ENCODE measurements at regions not wholly inside any gene's neighbourhood (a gene's known extent, or its start where the extent isn't known, plus 50 kb on each side); places are given as distances from the start of the nearest gene placed in this dataset.

DNA sequence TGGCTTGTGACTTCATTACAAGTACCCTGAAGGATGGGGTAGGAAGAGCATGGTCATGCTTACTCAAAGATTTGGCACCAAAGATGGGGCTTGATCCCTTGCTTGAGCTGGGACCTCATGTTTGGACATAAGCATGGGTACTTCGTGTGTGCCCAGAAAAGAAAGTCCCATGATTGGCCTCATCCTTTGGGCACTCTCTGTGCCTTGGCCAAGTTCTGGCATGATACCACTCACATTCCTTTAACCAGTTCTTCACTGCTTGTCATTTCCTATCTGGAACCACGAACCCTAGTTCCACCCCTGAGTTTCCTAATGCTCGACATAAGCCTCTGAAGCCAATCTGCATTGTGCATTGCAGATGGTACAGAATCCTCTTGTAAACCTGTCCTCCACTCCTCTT lies 107.0 kb downstream of the NAV1 start:
- Mint-ChIP-seq H3K36me3 (ENCODE audit: low read depth) (no peaks in the 10 kb centered on the region; the same call in 1 of the 3 replicates), H3K4me3 (no peak overlapping the region), H3K9me3 (no peaks in the 10 kb centered on the region), H3K4me1 (peaks cover 21% of the 10 kb centered on the region), H3K27me3 (ENCODE audit: insufficient read depth, low read depth, poor library complexity) (peaks cover 21% of the 10 kb centered on the region), H3K27ac (no peak overlapping the region)
- TF ChIP-seq NANOG (IDR thresholded peaks at IDR 0.05; ENCODE audit: borderline replicate concordance) (no peak), EZH2phosphoT487 (IDR thresholded peaks at IDR 0.05; ENCODE audit: unreplicated experiment) (no peak), CREB1 (CRISPR knock-in tag; IDR thresholded peaks at IDR 0.05; ENCODE audit: low read depth) (no peak), POLR2AphosphoS5 (IDR thresholded peaks at IDR 0.05; ENCODE audit: low read depth) (no peak)
- TF ChIP-seq, protein P1, sequence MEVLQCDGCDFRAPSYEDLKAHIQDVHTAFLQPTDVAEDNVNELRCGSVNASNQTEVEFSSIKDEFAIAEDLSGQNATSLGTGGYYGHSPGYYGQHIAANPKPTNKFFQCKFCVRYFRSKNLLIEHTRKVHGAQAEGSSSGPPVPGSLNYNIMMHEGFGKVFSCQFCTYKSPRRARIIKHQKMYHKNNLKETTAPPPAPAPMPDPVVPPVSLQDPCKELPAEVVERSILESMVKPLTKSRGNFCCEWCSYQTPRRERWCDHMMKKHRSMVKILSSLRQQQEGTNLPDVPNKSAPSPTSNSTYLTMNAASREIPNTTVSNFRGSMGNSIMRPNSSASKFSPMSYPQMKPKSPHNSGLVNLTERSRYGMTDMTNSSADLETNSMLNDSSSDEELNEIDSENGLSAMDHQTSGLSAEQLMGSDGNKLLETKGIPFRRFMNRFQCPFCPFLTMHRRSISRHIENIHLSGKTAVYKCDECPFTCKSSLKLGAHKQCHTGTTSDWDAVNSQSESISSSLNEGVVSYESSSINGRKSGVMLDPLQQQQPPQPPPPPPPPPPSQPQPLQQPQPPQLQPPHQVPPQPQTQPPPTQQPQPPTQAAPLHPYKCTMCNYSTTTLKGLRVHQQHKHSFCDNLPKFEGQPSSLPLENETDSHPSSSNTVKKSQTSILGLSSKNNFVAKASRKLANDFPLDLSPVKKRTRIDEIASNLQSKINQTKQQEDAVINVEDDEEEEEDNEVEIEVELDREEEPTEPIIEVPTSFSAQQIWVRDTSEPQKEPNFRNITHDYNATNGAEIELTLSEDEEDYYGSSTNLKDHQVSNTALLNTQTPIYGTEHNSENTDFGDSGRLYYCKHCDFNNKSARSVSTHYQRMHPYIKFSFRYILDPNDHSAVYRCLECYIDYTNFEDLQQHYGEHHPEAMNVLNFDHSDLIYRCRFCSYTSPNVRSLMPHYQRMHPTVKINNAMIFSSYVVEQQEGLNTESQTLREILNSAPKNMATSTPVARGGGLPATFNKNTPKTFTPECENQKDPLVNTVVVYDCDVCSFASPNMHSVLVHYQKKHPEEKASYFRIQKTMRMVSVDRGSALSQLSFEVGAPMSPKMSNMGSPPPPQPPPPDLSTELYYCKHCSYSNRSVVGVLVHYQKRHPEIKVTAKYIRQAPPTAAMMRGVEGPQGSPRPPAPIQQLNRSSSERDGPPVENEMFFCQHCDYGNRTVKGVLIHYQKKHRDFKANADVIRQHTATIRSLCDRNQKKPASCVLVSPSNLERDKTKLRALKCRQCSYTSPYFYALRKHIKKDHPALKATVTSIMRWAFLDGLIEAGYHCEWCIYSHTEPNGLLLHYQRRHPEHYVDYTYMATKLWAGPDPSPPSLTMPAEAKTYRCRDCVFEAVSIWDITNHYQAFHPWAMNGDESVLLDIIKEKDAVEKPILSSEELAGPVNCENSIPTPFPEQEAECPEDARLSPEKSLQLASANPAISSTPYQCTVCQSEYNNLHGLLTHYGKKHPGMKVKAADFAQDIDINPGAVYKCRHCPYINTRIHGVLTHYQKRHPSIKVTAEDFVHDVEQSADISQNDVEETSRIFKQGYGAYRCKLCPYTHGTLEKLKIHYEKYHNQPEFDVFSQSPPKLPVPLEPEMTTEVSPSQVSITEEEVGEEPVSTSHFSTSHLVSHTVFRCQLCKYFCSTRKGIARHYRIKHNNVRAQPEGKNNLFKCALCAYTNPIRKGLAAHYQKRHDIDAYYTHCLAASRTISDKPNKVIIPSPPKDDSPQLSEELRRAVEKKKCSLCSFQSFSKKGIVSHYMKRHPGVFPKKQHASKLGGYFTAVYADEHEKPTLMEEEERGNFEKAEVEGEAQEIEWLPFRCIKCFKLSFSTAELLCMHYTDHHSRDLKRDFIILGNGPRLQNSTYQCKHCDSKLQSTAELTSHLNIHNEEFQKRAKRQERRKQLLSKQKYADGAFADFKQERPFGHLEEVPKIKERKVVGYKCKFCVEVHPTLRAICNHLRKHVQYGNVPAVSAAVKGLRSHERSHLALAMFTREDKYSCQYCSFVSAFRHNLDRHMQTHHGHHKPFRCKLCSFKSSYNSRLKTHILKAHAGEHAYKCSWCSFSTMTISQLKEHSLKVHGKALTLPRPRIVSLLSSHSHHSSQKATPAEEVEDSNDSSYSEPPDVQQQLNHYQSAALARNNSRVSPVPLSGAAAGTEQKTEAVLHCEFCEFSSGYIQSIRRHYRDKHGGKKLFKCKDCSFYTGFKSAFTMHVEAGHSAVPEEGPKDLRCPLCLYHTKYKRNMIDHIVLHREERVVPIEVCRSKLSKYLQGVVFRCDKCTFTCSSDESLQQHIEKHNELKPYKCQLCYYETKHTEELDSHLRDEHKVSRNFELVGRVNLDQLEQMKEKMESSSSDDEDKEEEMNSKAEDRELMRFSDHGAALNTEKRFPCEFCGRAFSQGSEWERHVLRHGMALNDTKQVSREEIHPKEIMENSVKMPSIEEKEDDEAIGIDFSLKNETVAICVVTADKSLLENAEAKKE (CRISPR knock-in tag; IDR thresholded peaks at IDR 0.05): no peak
- TF ChIP-seq, protein P2, sequence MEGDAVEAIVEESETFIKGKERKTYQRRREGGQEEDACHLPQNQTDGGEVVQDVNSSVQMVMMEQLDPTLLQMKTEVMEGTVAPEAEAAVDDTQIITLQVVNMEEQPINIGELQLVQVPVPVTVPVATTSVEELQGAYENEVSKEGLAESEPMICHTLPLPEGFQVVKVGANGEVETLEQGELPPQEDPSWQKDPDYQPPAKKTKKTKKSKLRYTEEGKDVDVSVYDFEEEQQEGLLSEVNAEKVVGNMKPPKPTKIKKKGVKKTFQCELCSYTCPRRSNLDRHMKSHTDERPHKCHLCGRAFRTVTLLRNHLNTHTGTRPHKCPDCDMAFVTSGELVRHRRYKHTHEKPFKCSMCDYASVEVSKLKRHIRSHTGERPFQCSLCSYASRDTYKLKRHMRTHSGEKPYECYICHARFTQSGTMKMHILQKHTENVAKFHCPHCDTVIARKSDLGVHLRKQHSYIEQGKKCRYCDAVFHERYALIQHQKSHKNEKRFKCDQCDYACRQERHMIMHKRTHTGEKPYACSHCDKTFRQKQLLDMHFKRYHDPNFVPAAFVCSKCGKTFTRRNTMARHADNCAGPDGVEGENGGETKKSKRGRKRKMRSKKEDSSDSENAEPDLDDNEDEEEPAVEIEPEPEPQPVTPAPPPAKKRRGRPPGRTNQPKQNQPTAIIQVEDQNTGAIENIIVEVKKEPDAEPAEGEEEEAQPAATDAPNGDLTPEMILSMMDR (conservative IDR thresholded peaks at IDR 0.05; ENCODE audit: low read depth in 2 of 2): no peak
- TF ChIP-seq, protein P3, sequence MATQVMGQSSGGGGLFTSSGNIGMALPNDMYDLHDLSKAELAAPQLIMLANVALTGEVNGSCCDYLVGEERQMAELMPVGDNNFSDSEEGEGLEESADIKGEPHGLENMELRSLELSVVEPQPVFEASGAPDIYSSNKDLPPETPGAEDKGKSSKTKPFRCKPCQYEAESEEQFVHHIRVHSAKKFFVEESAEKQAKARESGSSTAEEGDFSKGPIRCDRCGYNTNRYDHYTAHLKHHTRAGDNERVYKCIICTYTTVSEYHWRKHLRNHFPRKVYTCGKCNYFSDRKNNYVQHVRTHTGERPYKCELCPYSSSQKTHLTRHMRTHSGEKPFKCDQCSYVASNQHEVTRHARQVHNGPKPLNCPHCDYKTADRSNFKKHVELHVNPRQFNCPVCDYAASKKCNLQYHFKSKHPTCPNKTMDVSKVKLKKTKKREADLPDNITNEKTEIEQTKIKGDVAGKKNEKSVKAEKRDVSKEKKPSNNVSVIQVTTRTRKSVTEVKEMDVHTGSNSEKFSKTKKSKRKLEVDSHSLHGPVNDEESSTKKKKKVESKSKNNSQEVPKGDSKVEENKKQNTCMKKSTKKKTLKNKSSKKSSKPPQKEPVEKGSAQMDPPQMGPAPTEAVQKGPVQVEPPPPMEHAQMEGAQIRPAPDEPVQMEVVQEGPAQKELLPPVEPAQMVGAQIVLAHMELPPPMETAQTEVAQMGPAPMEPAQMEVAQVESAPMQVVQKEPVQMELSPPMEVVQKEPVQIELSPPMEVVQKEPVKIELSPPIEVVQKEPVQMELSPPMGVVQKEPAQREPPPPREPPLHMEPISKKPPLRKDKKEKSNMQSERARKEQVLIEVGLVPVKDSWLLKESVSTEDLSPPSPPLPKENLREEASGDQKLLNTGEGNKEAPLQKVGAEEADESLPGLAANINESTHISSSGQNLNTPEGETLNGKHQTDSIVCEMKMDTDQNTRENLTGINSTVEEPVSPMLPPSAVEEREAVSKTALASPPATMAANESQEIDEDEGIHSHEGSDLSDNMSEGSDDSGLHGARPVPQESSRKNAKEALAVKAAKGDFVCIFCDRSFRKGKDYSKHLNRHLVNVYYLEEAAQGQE (IDR thresholded peaks at IDR 0.05; ENCODE audit: unreplicated experiment): no peak
- no peak for ATAC-seq
- H3K4me2 ChIP-seq: no peak overlapping the region
- H2AFZ ChIP-seq: no peak overlapping the region
- H4K20me1 ChIP-seq (replicated peaks; ENCODE audit: insufficient read depth): 0 out of 2 replicates have a peak, but pooled peaks cover 4% of the 10 kb centered on the region
- no peak overlapping the region for H3K27ac ChIP-seq (ENCODE audit: low read depth)
- H3K79me2 ChIP-seq (replicated peaks; ENCODE audit: insufficient read depth): peaks cover 4% of the 10 kb centered on the region; the same call in 1 of the 2 replicates
- H3K27me3 ChIP-seq (ENCODE audit: insufficient read depth): peaks cover 38% of the 10 kb centered on the region
- DNase-seq (ENCODE audit: low spot score): no peak
- no peaks in the 10 kb centered on the region for H3F3A ChIP-seq (replicated peaks; ENCODE audit: low read depth)
- no peak overlapping the region for H3K4me3 ChIP-seq
- H3K9me2 ChIP-seq (ENCODE audit: insufficient read depth): 0 out of 2 replicates have a peak, but pooled peaks cover 6% of the 10 kb centered on the region
- H3K4me1 ChIP-seq (ENCODE audit: insufficient read depth): peaks cover 11% of the 10 kb centered on the region
- H3K36me3 ChIP-seq (ENCODE audit: insufficient read depth): no peaks in the 10 kb centered on the region
